Esophagus squamous epithelium (tissue), 4 donors: ENCODE measurements at regions not wholly inside any gene's neighbourhood (a gene's known extent, or its start where the extent isn't known, plus 50 kb on each side); places are given as distances from the start of the nearest gene placed in this dataset.
"Not testable (repeated sequence)": the region's sequence is repeated elsewhere in the genome, so short reads cannot be mapped to it uniquely, and the experiment has no call there.

Source experiments
- POLR2A ChIP-seq, 4 donors: fragments of 450-650 bp; IDR thresholded peaks; one replicate each; pipeline ENCODE4 v1.6.1; 2017; ENCODE audit warnings: antibody characterized with exemption in 4 of 4, mild to moderate bottlenecking in 4 of 4, moderate library complexity in 3 of 4
- TF ChIP-seq, protein P1 (sequence below), 6 experiments: fragments of 450-650 bp in 4 of 6; fragments of 200-600 bp in 2 of 6; sonication (generic) in 2 of 6; IDR thresholded peaks; one replicate each; pipeline ENCODE4 v1.5.1; 2016 to 2019; ENCODE audit warnings: antibody characterized with exemption in 6 of 6, mild to moderate bottlenecking in 4 of 6, moderate library complexity in 4 of 6

DNA sequence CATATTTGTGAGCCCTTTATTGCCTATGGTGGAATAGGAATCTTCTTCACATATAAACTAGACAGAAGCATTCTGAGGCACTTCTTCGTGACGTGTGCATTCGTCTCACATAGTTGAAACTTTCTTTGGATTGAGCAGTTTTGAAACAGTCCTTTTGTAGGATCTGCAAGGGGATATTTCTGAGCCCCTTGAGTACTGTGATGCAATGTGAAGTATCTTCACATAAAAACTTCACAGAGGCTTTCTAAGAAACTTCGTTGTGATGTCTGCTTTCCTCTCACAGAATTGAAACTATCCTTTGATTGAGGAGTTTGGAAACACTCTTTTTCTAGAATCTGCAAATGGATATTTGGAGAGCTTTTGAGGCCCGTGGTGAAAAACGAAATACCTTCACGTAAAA is 3030.3 kb downstream of the TUBA3C start:
- TF ChIP-seq, protein P1, sequence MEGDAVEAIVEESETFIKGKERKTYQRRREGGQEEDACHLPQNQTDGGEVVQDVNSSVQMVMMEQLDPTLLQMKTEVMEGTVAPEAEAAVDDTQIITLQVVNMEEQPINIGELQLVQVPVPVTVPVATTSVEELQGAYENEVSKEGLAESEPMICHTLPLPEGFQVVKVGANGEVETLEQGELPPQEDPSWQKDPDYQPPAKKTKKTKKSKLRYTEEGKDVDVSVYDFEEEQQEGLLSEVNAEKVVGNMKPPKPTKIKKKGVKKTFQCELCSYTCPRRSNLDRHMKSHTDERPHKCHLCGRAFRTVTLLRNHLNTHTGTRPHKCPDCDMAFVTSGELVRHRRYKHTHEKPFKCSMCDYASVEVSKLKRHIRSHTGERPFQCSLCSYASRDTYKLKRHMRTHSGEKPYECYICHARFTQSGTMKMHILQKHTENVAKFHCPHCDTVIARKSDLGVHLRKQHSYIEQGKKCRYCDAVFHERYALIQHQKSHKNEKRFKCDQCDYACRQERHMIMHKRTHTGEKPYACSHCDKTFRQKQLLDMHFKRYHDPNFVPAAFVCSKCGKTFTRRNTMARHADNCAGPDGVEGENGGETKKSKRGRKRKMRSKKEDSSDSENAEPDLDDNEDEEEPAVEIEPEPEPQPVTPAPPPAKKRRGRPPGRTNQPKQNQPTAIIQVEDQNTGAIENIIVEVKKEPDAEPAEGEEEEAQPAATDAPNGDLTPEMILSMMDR (IDR thresholded peaks at IDR 0.05) = not testable (repeated sequence)
- not testable (repeated sequence) for TF ChIP-seq POLR2A (IDR thresholded peaks at IDR 0.05)
